Body of pancreas (tissue), 4 donors: ENCODE measurements at regions not wholly inside any gene's neighbourhood (a gene's known extent, or its start where the extent isn't known, plus 50 kb on each side); places are given as distances from the start of the nearest gene placed in this dataset.

Source experiments
- ATAC-seq: fragments of 150-250 bp; one replicate; pipeline ENCODE4 v1.9.1; 2016
- DNase-seq, 4 donors: peaks; one replicate each; pipeline ENCODE4 v3.0.0-alpha.2; 2019
- H3K27ac ChIP-seq, 4 donors: fragments of 200-600 bp; sonication (generic); 1 replicate in 3 of 4; 2 replicates in 1 of 4; pipeline versions ENCODE4 v1.5.1 to v1.6.1; 2016 to 2019; ENCODE audit warnings: mild to moderate bottlenecking in 1 of 4, mixed read lengths in 1 of 4, moderate library complexity in 1 of 4
- H3K27me3 ChIP-seq, 2 donors: fragments of 200-600 bp; sonication (generic); one replicate each; pipeline ENCODE4 v1.6.0; 2016; ENCODE audit warnings: mild to moderate bottlenecking in 1 of 2
- H3K36me3 ChIP-seq, 2 donors: fragments of 200-600 bp; sonication (generic); replicated peaks in 1 of 2; 2 replicates each; pipeline ENCODE4 v1.5.1; 2016; ENCODE audit warnings: low read depth in 2 of 2; ENCODE audit not compliant: insufficient read depth in 1 of 2
- H3K4me1 ChIP-seq: fragments of 200-600 bp; sonication (generic); one replicate; pipeline ENCODE4 v1.6.0; 2016
- H3K4me3 ChIP-seq, 2 donors: fragments of 200-600 bp; sonication (generic); 1 replicate in 1 of 2; 2 replicates in 1 of 2; pipeline ENCODE4 v1.5.1; 2016 to 2019
- H3K9me3 ChIP-seq, 3 donors: fragments of 200-600 bp; sonication (generic); 1 replicate in 2 of 3; 2 replicates in 1 of 3; pipeline ENCODE4 v1.5.1; 2016
- POLR2A ChIP-seq, 3 donors: fragments of 450-650 bp; IDR thresholded peaks; one replicate each; pipeline ENCODE4 v1.6.1; 2016; ENCODE audit warnings: antibody characterized with exemption in 3 of 3, mild to moderate bottlenecking in 2 of 3
- WGBS, 2 donors: methylation state at CpG; one replicate each; pipeline ENCODE4 v1.1.5; 2017; 5-methylcytosine and 5-hydroxymethylcytosine counted together
- intact Hi-C: fragments of 100-400 bp; cut with DNase I; formaldehyde crosslinking; loops from one replicate; pipeline ENCODE4 v1.15.1; 2023
- TF ChIP-seq, protein P1 (sequence below), 7 experiments: fragments of 450-650 bp in 4 of 7; fragments of 200-600 bp in 3 of 7; sonication (generic) in 3 of 7; IDR thresholded peaks; one replicate each; pipeline ENCODE4 v1.5.1; 2016 to 2019; ENCODE audit warnings: antibody characterized with exemption in 7 of 7

DNA sequence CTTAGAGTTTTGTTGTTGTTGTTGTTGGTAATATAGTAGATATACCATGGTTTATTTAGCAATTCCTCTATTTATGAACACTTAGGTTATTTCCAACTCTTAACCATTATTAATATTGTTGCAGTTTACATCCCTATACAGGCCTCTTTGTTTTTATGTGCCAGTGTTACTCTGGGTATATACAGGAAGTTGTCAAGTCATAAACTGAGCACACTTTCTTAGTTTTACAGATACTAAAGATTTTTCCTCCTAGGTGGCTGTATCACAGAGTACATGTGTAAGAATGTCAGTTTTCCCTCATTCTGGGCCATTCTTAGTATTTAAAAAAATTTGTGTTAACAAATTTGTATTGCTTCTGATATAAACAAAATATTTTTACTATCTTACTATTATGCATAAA, 128.4 kb downstream of the ARL4A start:
- no peaks in the 10 kb centered on the region for H3K27me3 ChIP-seq
- H3K36me3 ChIP-seq, result no peaks in the 10 kb centered on the region
- H3K4me3 ChIP-seq, result no peak overlapping the region
- no peak for DNase-seq
- no peaks in the 10 kb centered on the region for H3K4me1 ChIP-seq
- no peaks in the 10 kb centered on the region for H3K9me3 ChIP-seq
- TF ChIP-seq, protein P1, sequence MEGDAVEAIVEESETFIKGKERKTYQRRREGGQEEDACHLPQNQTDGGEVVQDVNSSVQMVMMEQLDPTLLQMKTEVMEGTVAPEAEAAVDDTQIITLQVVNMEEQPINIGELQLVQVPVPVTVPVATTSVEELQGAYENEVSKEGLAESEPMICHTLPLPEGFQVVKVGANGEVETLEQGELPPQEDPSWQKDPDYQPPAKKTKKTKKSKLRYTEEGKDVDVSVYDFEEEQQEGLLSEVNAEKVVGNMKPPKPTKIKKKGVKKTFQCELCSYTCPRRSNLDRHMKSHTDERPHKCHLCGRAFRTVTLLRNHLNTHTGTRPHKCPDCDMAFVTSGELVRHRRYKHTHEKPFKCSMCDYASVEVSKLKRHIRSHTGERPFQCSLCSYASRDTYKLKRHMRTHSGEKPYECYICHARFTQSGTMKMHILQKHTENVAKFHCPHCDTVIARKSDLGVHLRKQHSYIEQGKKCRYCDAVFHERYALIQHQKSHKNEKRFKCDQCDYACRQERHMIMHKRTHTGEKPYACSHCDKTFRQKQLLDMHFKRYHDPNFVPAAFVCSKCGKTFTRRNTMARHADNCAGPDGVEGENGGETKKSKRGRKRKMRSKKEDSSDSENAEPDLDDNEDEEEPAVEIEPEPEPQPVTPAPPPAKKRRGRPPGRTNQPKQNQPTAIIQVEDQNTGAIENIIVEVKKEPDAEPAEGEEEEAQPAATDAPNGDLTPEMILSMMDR (IDR thresholded peaks at IDR 0.05), result no peak
- TF ChIP-seq POLR2A (IDR thresholded peaks at IDR 0.05), result no peak
- intact Hi-C loops, result no loop called here
- H3K27ac ChIP-seq, result no peak overlapping the region
- no peak for ATAC-seq

DNA sequence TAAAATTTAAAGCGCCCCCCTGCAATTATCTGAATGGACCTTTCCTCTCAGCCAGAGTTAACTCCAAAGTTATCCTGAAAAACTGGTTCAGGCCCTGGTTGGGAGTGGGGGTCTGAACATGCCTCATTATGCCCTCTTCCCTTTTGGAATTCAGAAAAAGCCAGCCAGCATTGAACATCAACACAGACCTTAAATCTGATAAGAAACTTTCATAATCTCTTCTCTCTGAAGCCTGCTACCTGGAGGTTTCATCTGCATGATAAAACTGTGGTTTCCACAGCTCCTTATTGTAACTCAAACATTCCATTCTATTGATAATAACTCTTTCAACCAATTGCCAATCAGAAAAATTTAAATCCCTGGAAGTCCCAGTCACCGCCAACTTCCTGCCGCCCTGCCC, 133.3 kb downstream of the ARL4A start:
- DNase-seq (no peak), ATAC-seq (no peak)
- Histone ChIP-seq H3K4me1 (no peaks in the 10 kb centered on the region), H3K9me3 (no peaks in the 10 kb centered on the region), H3K27me3 (no peaks in the 10 kb centered on the region), H3K36me3 (no peaks in the 10 kb centered on the region), H3K27ac (no peak overlapping the region), H3K4me3 (no peak overlapping the region)
- TF ChIP-seq POLR2A (IDR thresholded peaks at IDR 0.05), result no peak
- TF ChIP-seq, protein P1 (IDR thresholded peaks at IDR 0.05), result no peak
- intact Hi-C loops, result no loop called here
- 94 to 98% methylated on average over 3 of the region's 3 CpGs for WGBS, 2 donors

DNA sequence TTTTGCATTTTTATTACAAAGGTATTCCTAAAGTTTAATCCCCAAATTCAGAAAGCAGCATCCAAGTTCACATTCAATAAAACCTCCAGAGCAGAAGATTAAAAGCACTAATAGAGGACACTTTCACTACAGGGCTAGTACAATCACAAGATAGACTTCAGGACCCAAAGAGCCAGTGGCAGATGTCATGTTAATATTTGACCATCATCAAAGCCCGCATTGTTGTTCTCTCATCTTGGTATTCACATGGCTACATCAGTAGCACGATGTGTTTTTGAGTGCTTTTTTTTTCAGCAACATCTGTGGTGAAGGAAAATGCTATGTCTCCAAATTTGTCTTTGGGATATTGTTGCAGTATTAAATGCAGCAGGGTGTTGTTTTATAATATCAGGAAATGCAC, 134.3 kb downstream of the ARL4A start:
- intact Hi-C loops, result no loop called here
- no peaks in the 10 kb centered on the region for H3K36me3 ChIP-seq
- no peaks in the 10 kb centered on the region for H3K4me1 ChIP-seq
- ATAC-seq, result no peak
- TF ChIP-seq, protein P1 (IDR thresholded peaks at IDR 0.05), result no peak
- no peak for TF ChIP-seq POLR2A (IDR thresholded peaks at IDR 0.05)
- no peaks in the 10 kb centered on the region for H3K27me3 ChIP-seq
- no peaks in the 10 kb centered on the region for H3K9me3 ChIP-seq
- 33 to 43% methylated on average over 2 of the region's 2 CpGs for WGBS, 2 donors
- DNase-seq, result no peak
- no peak overlapping the region for H3K4me3 ChIP-seq
- no peak overlapping the region for H3K27ac ChIP-seq

DNA sequence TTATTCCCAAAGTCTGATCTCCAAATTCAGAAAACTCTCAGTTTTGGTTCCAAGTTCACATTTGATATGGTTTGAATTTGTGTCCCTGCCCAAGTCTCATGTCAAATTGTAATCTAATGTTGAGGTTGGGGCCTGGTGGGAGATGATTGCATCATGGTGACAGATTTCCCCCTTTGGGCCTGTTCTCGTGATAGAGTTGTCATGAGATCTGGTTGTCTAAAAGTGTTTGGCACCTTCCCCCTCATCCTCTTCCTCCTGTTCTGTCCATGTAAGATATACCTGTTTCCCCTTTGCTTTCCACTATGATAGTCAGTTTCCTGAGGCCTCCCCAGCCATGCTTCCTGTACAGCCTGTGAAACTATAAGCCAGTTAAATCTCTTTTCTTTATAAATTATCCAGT, 138.6 kb downstream of the ARL4A start:
- intact Hi-C loops, result no loop called here
- WGBS, 2 donors, result 84 to 96% methylated on average over 1 of the region's 1 CpG
- no peak for DNase-seq
- ATAC-seq, result no peak
- Histone ChIP-seq H3K36me3 (no peaks in the 10 kb centered on the region), H3K27me3 (no peaks in the 10 kb centered on the region), H3K9me3 (no peaks in the 10 kb centered on the region), H3K27ac (no peak overlapping the region), H3K4me1 (no peaks in the 10 kb centered on the region), H3K4me3 (no peak overlapping the region)
- TF ChIP-seq, protein P1 (IDR thresholded peaks at IDR 0.05), result no peak
- TF ChIP-seq POLR2A (IDR thresholded peaks at IDR 0.05), result no peak

DNA sequence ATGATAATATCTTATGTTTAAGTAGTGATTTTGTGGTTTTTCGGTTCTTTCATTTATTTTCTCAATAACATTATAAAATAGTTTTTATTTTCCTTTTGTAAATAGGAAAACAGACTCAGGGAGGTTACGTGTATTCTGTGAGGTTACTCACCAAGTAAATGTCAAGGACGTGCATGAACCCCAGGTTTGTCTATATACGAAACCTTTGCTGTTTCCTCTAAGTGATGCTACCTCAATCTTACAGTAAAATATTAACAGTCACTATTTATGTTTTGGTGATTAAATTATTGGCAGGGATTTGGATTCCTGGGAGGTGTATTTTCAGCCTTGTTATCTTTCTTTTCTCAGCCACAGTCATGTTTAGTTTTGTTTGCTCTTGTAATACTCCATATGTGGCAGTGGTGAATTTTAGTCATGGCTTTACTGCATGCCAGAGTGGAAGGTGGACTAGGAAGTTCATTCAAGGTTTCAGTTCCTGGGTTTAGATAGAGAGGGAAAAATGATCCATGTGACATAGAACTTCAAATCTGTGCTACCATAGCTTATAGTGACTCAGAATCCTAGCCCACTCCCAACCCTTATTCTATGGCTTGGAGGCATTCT, 139.9 kb downstream of the ARL4A start:
- peak; percentile 48 for ATAC-seq
- Histone ChIP-seq H3K4me1 (no peaks in the 10 kb centered on the region), H3K9me3 (no peaks in the 10 kb centered on the region), H3K27me3 (no peaks in the 10 kb centered on the region), H3K36me3 (no peaks in the 10 kb centered on the region), H3K27ac (no peak overlapping the region), H3K4me3 (no peak overlapping the region)
- TF ChIP-seq POLR2A (IDR thresholded peaks at IDR 0.05), result no peak
- TF ChIP-seq, protein P1 (IDR thresholded peaks at IDR 0.05), result no peak
- intact Hi-C loops, result no loop called here
- 27 to 51% methylated on average over 4 of the region's 4 CpGs for WGBS, 2 donors
- DNase-seq, result no peak
